ENCODE measurements at regions not wholly inside any gene's neighbourhood (a gene's known extent, or its start where the extent isn't known, plus 50 kb on each side); places are given as distances from the start of the nearest gene placed in this dataset.
"Not testable (repeated sequence)": the region's sequence is repeated elsewhere in the genome, so short reads cannot be mapped to it uniquely, and the experiment has no call there.

- TF ChIP-seq CTCF (IDR thresholded peaks at IDR 0.05; ENCODE audit: low read depth, low read length): no peak
- DNase-seq (ENCODE audit: extremely low read depth, low read depth): no peak
Observed at GRCh38 chr5:58311526-58311925, 148.4 kb downstream of the PLK2 start.

GRCh38 chr5:58308384-58308783 is 151.5 kb downstream of the PLK2 start:
- not testable (repeated sequence) for DNase-seq (ENCODE audit: extremely low read depth, low read depth)

- no peak for TF ChIP-seq CTCF (IDR thresholded peaks at IDR 0.05; ENCODE audit: low read depth, low read length)
- no peak for DNase-seq (ENCODE audit: extremely low read depth, low read depth)
Observed at GRCh38 chr5:58300346-58300895, 159.5 kb downstream of the PLK2 start.

- no peak for DNase-seq (ENCODE audit: extremely low read depth, low read depth)
- no peak for TF ChIP-seq CTCF (IDR thresholded peaks at IDR 0.05; ENCODE audit: low read depth, low read length)
Observed at GRCh38 chr5:58299256-58299655, 160.6 kb downstream of the PLK2 start.

GRCh38 chr5:58294598-58295305 is 165.1 kb downstream of the PLK2 start:
- no peak for DNase-seq (ENCODE audit: extremely low read depth, low read depth)
- TF ChIP-seq CTCF (IDR thresholded peaks at IDR 0.05; ENCODE audit: low read depth, low read length): no peak

- DNase-seq (ENCODE audit: extremely low read depth, low read depth): not testable (repeated sequence)
Observed at GRCh38 chr5:58288275-58288674, 171.6 kb downstream of the PLK2 start.

GRCh38 chr5:58286741-58287140 is 173.1 kb downstream of the PLK2 start:
- TF ChIP-seq CTCF (IDR thresholded peaks at IDR 0.05; ENCODE audit: low read depth, low read length): no peak
- DNase-seq (ENCODE audit: extremely low read depth, low read depth): no peak

GRCh38 chr5:58285900-58286299 is 174.0 kb downstream of the PLK2 start:
- TF ChIP-seq CTCF (IDR thresholded peaks at IDR 0.05; ENCODE audit: low read depth, low read length): no peak
- no peak for DNase-seq (ENCODE audit: extremely low read depth, low read depth)

Measured in AG09319 (cell line).